ENCODE measurements at regions not wholly inside any gene's neighbourhood (a gene's known extent, or its start where the extent isn't known, plus 50 kb on each side); places are given as distances from the start of the nearest gene placed in this dataset.

DNA sequence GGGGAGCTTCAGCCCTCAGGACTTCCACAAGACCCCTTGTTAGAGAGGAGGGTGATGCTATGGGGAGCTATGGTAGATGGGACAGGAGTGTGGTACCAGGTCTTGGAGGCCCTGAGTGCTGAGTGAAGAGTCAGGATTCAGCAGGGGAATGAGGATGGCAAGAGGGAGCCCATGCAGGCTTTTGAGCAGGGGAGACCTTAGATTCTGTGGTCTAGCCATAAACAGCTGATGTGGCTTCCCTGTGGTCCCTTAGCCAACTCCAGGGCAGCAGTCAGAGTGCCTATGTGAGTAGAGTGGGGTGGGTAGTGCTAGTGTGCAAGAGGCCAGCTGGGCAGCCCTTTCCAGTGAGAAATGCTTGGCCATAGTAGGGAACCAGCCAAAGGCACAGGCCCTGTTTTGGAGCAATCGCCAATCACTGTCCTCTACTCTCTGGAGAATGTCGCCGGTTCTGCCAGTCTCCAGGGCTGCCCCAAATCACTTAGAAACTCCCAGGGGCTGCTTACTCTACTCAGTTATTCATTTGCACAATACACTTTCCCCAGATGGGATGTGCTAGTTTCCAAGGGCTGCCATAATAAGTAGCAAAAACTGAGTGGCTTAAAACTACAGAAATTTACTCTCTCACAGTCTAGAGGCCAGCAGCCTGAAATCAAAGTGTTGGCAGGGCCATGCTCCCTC, 310.5 kb downstream of the SMAD2 start:
- Histone ChIP-seq H3K4me2 (no peak overlapping the region), H3K27me3 (no peaks in the 10 kb centered on the region), H3K4me3 (no peak overlapping the region), H3K79me2 (no peaks in the 10 kb centered on the region), H3K36me3 (replicated peaks; ENCODE audit: insufficient read depth, low read depth) (no peaks in the 10 kb centered on the region), H3K4me1 (ENCODE audit: insufficient read depth) (no peaks in the 10 kb centered on the region), H4K20me1 (ENCODE audit: insufficient read depth, poor library complexity, severe bottlenecking) (no peaks in the 10 kb centered on the region), H2AFZ (no peak overlapping the region), H3K9me3 (ENCODE audit: low read depth) (no peaks in the 10 kb centered on the region), H3K9me2 (replicated peaks; ENCODE audit: insufficient read depth) (no peaks in the 10 kb centered on the region), H3K27ac (no peak overlapping the region)
- TF ChIP-seq EZH2phosphoT487 (IDR thresholded peaks at IDR 0.05; ENCODE audit: low read depth, severe bottlenecking, unreplicated experiment) (no peak), CTCF (IDR thresholded peaks at IDR 0.05; ENCODE audit: poor library complexity) (no peak), EZH2 (IDR thresholded peaks at IDR 0.05; ENCODE audit: borderline replicate concordance) (no peak)
- 94% methylated on average over 3 of the region's 3 CpGs for WGBS (ENCODE audit: low lambda C conversion rate, missing lambda C conversion rate)
- DNase-seq (ENCODE audit: low spot score) = no peak

- H3K27ac ChIP-seq = no peak overlapping the region
- no peaks in the 10 kb centered on the region for H3K36me3 ChIP-seq (replicated peaks; ENCODE audit: insufficient read depth, low read depth)
- no peaks in the 10 kb centered on the region for H3K27me3 ChIP-seq
- no peaks in the 10 kb centered on the region for H3K79me2 ChIP-seq
- WGBS (ENCODE audit: low lambda C conversion rate, missing lambda C conversion rate) = 95% methylated on average over 3 of the region's 3 CpGs
- no peak for DNase-seq (ENCODE audit: low spot score)
- H3K4me2 ChIP-seq = no peak overlapping the region
- H3K9me2 ChIP-seq (replicated peaks; ENCODE audit: insufficient read depth) = no peaks in the 10 kb centered on the region
- H2AFZ ChIP-seq = no peak overlapping the region
- no peaks in the 10 kb centered on the region for H3K4me1 ChIP-seq (ENCODE audit: insufficient read depth)
- H4K20me1 ChIP-seq (ENCODE audit: insufficient read depth, poor library complexity, severe bottlenecking) = no peaks in the 10 kb centered on the region
- H3K4me3 ChIP-seq = no peak overlapping the region
- TF ChIP-seq EZH2 (IDR thresholded peaks at IDR 0.05; ENCODE audit: borderline replicate concordance) = no peak
- no peak for TF ChIP-seq EZH2phosphoT487 (IDR thresholded peaks at IDR 0.05; ENCODE audit: low read depth, severe bottlenecking, unreplicated experiment)
- no peak for TF ChIP-seq CTCF (IDR thresholded peaks at IDR 0.05; ENCODE audit: poor library complexity)
- H3K9me3 ChIP-seq (ENCODE audit: low read depth) = no peaks in the 10 kb centered on the region
These were observed 311.7 kb downstream of the SMAD2 start for GRCh38 chr18:47618758-47619157.

GRCh38 chr18:47615043-47615442, 315.4 kb downstream of the SMAD2 start:
- WGBS (ENCODE audit: low lambda C conversion rate, missing lambda C conversion rate) = 89% methylated on average over 2 of the region's 2 CpGs
- no peak overlapping the region for H3K4me2 ChIP-seq
- H2AFZ ChIP-seq = no peak overlapping the region
- H3K4me3 ChIP-seq = no peak overlapping the region
- H3K4me1 ChIP-seq (ENCODE audit: insufficient read depth) = no peaks in the 10 kb centered on the region
- H3K27ac ChIP-seq = no peak overlapping the region
- no peaks in the 10 kb centered on the region for H4K20me1 ChIP-seq (ENCODE audit: insufficient read depth, poor library complexity, severe bottlenecking)
- no peaks in the 10 kb centered on the region for H3K79me2 ChIP-seq
- no peak for DNase-seq (ENCODE audit: low spot score)
- no peaks in the 10 kb centered on the region for H3K9me2 ChIP-seq (replicated peaks; ENCODE audit: insufficient read depth)
- H3K36me3 ChIP-seq (replicated peaks; ENCODE audit: insufficient read depth, low read depth) = no peaks in the 10 kb centered on the region
- H3K27me3 ChIP-seq = no peaks in the 10 kb centered on the region
- H3K9me3 ChIP-seq (ENCODE audit: low read depth) = no peaks in the 10 kb centered on the region
- no peak for TF ChIP-seq EZH2phosphoT487 (IDR thresholded peaks at IDR 0.05; ENCODE audit: low read depth, severe bottlenecking, unreplicated experiment)
- TF ChIP-seq EZH2 (IDR thresholded peaks at IDR 0.05; ENCODE audit: borderline replicate concordance) = no peak
- no peak for TF ChIP-seq CTCF (IDR thresholded peaks at IDR 0.05; ENCODE audit: poor library complexity)

Measured in hepatocyte (in vitro differentiated cells).